ENCODE measurements at regions not wholly inside any gene's neighbourhood (a gene's known extent, or its start where the extent isn't known, plus 50 kb on each side); places are given as distances from the start of the nearest gene placed in this dataset.
A peak's percentile ranks its signal among the peaks of the same experiment; 100 is the strongest.
"Not testable (repeated sequence)": the region's sequence is repeated elsewhere in the genome, so short reads cannot be mapped to it uniquely, and the experiment has no call there.

GRCh38 chr12:46635818-46636217, 190.0 kb downstream of the SLC38A4 start:
- Mint-ChIP-seq H3K9me3 (ENCODE audit: low read depth) (peaks cover 31% of the 10 kb centered on the region), H3K27me3 (no peaks in the 10 kb centered on the region)

GRCh38 chr12:46629331-46630229, 196.2 kb downstream of the SLC38A4 start:
- Mint-ChIP-seq H3K4me3 (no peak overlapping the region), H3K36me3 (peaks cover 6% of the 10 kb centered on the region), H3K9me3 (ENCODE audit: low read depth) (peaks cover 5% of the 10 kb centered on the region), H3K27me3 (no peaks in the 10 kb centered on the region), H3K27ac (no peak overlapping the region), H3K4me1 (peaks cover 2% of the 10 kb centered on the region)
- CTCF ChIA-PET, result no interaction called here
- no peak for ATAC-seq
- DNase-seq, result no peak

More at GRCh38 chr12:46635818-46636217, 190.0 kb downstream of the SLC38A4 start:
- ATAC-seq (no peak), DNase-seq (no peak)
- no peak overlapping the region for H3K4me3 Mint-ChIP-seq
- H3K27ac Mint-ChIP-seq, result no peak overlapping the region
- peaks cover 2% of the 10 kb centered on the region for H3K4me1 Mint-ChIP-seq
- H3K36me3 Mint-ChIP-seq, result peaks cover 45% of the 10 kb centered on the region
- CTCF ChIA-PET, result no interaction called here

- DNase-seq (no peak), ATAC-seq (no peak)
- CTCF ChIA-PET, result no interaction called here
- Mint-ChIP-seq H3K27ac (no peak overlapping the region), H3K4me1 (peaks cover 2% of the 10 kb centered on the region), H3K4me3 (no peak overlapping the region), H3K36me3 (no peaks in the 10 kb centered on the region), H3K9me3 (ENCODE audit: low read depth) (peaks cover 2% of the 10 kb centered on the region), H3K27me3 (no peaks in the 10 kb centered on the region)
Measured at GRCh38 chr12:46628176-46628575, 197.6 kb downstream of the SLC38A4 start.

- peaks cover 2% of the 10 kb centered on the region for H3K4me1 Mint-ChIP-seq
- H3K4me3 Mint-ChIP-seq, result no peak overlapping the region
- peaks cover 2% of the 10 kb centered on the region for H3K9me3 Mint-ChIP-seq (ENCODE audit: low read depth)
- no peaks in the 10 kb centered on the region for H3K27me3 Mint-ChIP-seq
- no peaks in the 10 kb centered on the region for H3K36me3 Mint-ChIP-seq
- H3K27ac Mint-ChIP-seq, result no peak overlapping the region
- no peak for DNase-seq
- ATAC-seq, result no peak
- CTCF ChIA-PET, result no interaction called here
Measured at GRCh38 chr12:46627686-46628085, 198.1 kb downstream of the SLC38A4 start.

GRCh38 chr12:46619474-46619873, 206.3 kb downstream of the SLC38A4 start:
- H3K27ac Mint-ChIP-seq, CTCF ChIA-PET, H3K4me1 Mint-ChIP-seq, H3K27me3 Mint-ChIP-seq, H3K4me3 Mint-ChIP-seq, DNase-seq, ATAC-seq: not testable (repeated sequence)
- Mint-ChIP-seq H3K9me3 (ENCODE audit: low read depth) (peaks cover 13% of the 10 kb centered on the region), H3K36me3 (peaks cover 22% of the 10 kb centered on the region)

GRCh38 chr12:46617737-46618136, 208.1 kb downstream of the SLC38A4 start:
- Mint-ChIP-seq H3K9me3 (ENCODE audit: low read depth) (peaks cover 13% of the 10 kb centered on the region), H3K36me3 (peaks cover 31% of the 10 kb centered on the region)
- ATAC-seq, CTCF ChIA-PET, H3K4me1 Mint-ChIP-seq, DNase-seq, H3K4me3 Mint-ChIP-seq, H3K27me3 Mint-ChIP-seq, H3K27ac Mint-ChIP-seq: not testable (repeated sequence)

GRCh38 chr12:46617167-46617566, 208.6 kb downstream of the SLC38A4 start:
- H3K27ac Mint-ChIP-seq, result no peak overlapping the region
- H3K27me3 Mint-ChIP-seq, result no peaks in the 10 kb centered on the region
- no peak for DNase-seq
- CTCF ChIA-PET, result no interaction called here
- peaks cover 13% of the 10 kb centered on the region for H3K9me3 Mint-ChIP-seq (ENCODE audit: low read depth)
- ATAC-seq, result no peak
- no peak overlapping the region for H3K4me3 Mint-ChIP-seq
- H3K36me3 Mint-ChIP-seq, result peaks cover 36% of the 10 kb centered on the region
- no peaks in the 10 kb centered on the region for H3K4me1 Mint-ChIP-seq

GRCh38 chr12:46610754-46611153, 215.0 kb downstream of the SLC38A4 start:
- H3K27ac Mint-ChIP-seq, result no peak overlapping the region
- H3K27me3 Mint-ChIP-seq, result no peaks in the 10 kb centered on the region
- ATAC-seq (no peak), DNase-seq (no peak)
- no peak overlapping the region for H3K4me3 Mint-ChIP-seq
- H3K4me1 Mint-ChIP-seq, result peaks cover 25% of the 10 kb centered on the region
- H3K36me3 Mint-ChIP-seq, result peaks cover 41% of the 10 kb centered on the region
- peaks cover 4% of the 10 kb centered on the region for H3K9me3 Mint-ChIP-seq (ENCODE audit: low read depth)
- CTCF ChIA-PET, result interaction anchor here (0.6 to 1.1 kb wide), 2 partner anchors 19 to 24 kb away, joined by 3 to 4 read pairs; no protein-coding TSS in a partner anchor

GRCh38 chr12:46609674-46610073, 216.1 kb downstream of the SLC38A4 start:
- Mint-ChIP-seq H3K27ac (peak overlapping the region; percentile 81), H3K36me3 (peaks cover 37% of the 10 kb centered on the region), H3K4me3 (no peak overlapping the region), H3K4me1 (peaks cover 25% of the 10 kb centered on the region), H3K27me3 (no peaks in the 10 kb centered on the region), H3K9me3 (ENCODE audit: low read depth) (peaks cover 8% of the 10 kb centered on the region)
- CTCF ChIA-PET, result interaction anchor here (1.1 to 1.5 kb wide), 3 partner anchors 21 to 52 kb away, joined by 3 to 4 read pairs (median 3); no protein-coding TSS in a partner anchor
- peak; percentile 39 for ATAC-seq
- DNase-seq, result no peak

GRCh38 chr12:46609273-46609623, 216.5 kb downstream of the SLC38A4 start:
- no peaks in the 10 kb centered on the region for H3K27me3 Mint-ChIP-seq
- H3K36me3 Mint-ChIP-seq, result peaks cover 36% of the 10 kb centered on the region
- H3K27ac Mint-ChIP-seq, result peak overlapping the region; percentile 81
- peaks cover 8% of the 10 kb centered on the region for H3K9me3 Mint-ChIP-seq (ENCODE audit: low read depth)
- CTCF ChIA-PET, result interaction anchor here (1.2 to 1.5 kb wide), 3 partner anchors 21 to 52 kb away, joined by 3 read pairs; no protein-coding TSS in a partner anchor
- ATAC-seq (peak; percentile 78), DNase-seq (peak; percentile 52)
- H3K4me1 Mint-ChIP-seq, result peaks cover 25% of the 10 kb centered on the region
- H3K4me3 Mint-ChIP-seq, result peak overlapping the region; percentile 21

- peak overlapping the region; percentile 81 for H3K27ac Mint-ChIP-seq
- CTCF ChIA-PET, result interaction anchor here (1.2 to 1.5 kb wide), 3 partner anchors 20 to 53 kb away, joined by 3 read pairs; no protein-coding TSS in a partner anchor
- DNase-seq, result no peak
- no peak for ATAC-seq
- peaks cover 8% of the 10 kb centered on the region for H3K9me3 Mint-ChIP-seq (ENCODE audit: low read depth)
- no peaks in the 10 kb centered on the region for H3K27me3 Mint-ChIP-seq
- peaks cover 25% of the 10 kb centered on the region for H3K4me1 Mint-ChIP-seq
- H3K36me3 Mint-ChIP-seq, result peaks cover 35% of the 10 kb centered on the region
- peak overlapping the region; percentile 21 for H3K4me3 Mint-ChIP-seq
Measured at GRCh38 chr12:46608431-46609272, 217.1 kb downstream of the SLC38A4 start.

GRCh38 chr12:46604684-46605083, 221.1 kb downstream of the SLC38A4 start:
- CTCF ChIA-PET, result interaction anchor here (1.4 kb wide), 1 partner anchor 9 kb away, joined by 4 read pairs; no protein-coding TSS in a partner anchor
- Mint-ChIP-seq H3K4me3 (no peak overlapping the region), H3K4me1 (peaks cover 15% of the 10 kb centered on the region), H3K27me3 (no peaks in the 10 kb centered on the region), H3K9me3 (ENCODE audit: low read depth) (peaks cover 16% of the 10 kb centered on the region), H3K36me3 (peaks cover 28% of the 10 kb centered on the region), H3K27ac (no peak overlapping the region)
- DNase-seq (no peak), ATAC-seq (no peak)

GRCh38 chr12:46603776-46604456, 221.9 kb downstream of the SLC38A4 start:
- H3K4me1 Mint-ChIP-seq, result peaks cover 8% of the 10 kb centered on the region
- peaks cover 26% of the 10 kb centered on the region for H3K36me3 Mint-ChIP-seq
- H3K27me3 Mint-ChIP-seq, result no peaks in the 10 kb centered on the region
- H3K9me3 Mint-ChIP-seq (ENCODE audit: low read depth), result peaks cover 18% of the 10 kb centered on the region
- ATAC-seq, result no peak
- CTCF ChIA-PET, result interaction anchor here (1.4 kb wide), 1 partner anchor 10 kb away, joined by 4 read pairs; no protein-coding TSS in a partner anchor
- H3K27ac Mint-ChIP-seq, result no peak overlapping the region
- DNase-seq, result no peak
- no peak overlapping the region for H3K4me3 Mint-ChIP-seq
